ENCODE measurements at regions not wholly inside any gene's neighbourhood (a gene's known extent, or its start where the extent isn't known, plus 50 kb on each side); places are given as distances from the start of the nearest gene placed in this dataset.
A peak's percentile ranks its signal among the peaks of the same experiment; 100 is the strongest.

GRCh38 chr4:187479511-187479910, 516.1 kb upstream of the ZFP42 start:
- peak; percentile 80 for DNase-seq (ENCODE audit: low read depth)
- no peak for TF ChIP-seq CTCF (IDR thresholded peaks at IDR 0.05; ENCODE audit: control insufficient read depth, extremely low read depth, insufficient read depth)

GRCh38 chr4:187480146-187481145, 515.1 kb upstream of the ZFP42 start:
- no peak for TF ChIP-seq CTCF (IDR thresholded peaks at IDR 0.05; ENCODE audit: control insufficient read depth, extremely low read depth, insufficient read depth)
- peak; percentile 69 for DNase-seq (ENCODE audit: low read depth)

More at GRCh38 chr4:187479511-187479910, 516.1 kb upstream of the ZFP42 start:
- H3K4me3 ChIP-seq (ENCODE audit: low read depth, low read length), result no peak overlapping the region

GRCh38 chr4:187484186-187484585, 511.4 kb upstream of the ZFP42 start:
- no peak for DNase-seq (ENCODE audit: low read depth)
- H3K4me3 ChIP-seq (ENCODE audit: low read depth, low read length), result no peak overlapping the region
- no peak for TF ChIP-seq CTCF (IDR thresholded peaks at IDR 0.05; ENCODE audit: control insufficient read depth, extremely low read depth, insufficient read depth)

More at GRCh38 chr4:187480146-187481145, 515.1 kb upstream of the ZFP42 start:
- no peak overlapping the region for H3K4me3 ChIP-seq (ENCODE audit: low read depth, low read length)

- DNase-seq (ENCODE audit: low read depth), result no peak
- no peak for TF ChIP-seq CTCF (IDR thresholded peaks at IDR 0.05; ENCODE audit: control insufficient read depth, extremely low read depth, insufficient read depth)
Observed at GRCh38 chr4:187485676-187486075, 509.9 kb upstream of the ZFP42 start.

GRCh38 chr4:187491286-187491685, 504.3 kb upstream of the ZFP42 start:
- no peak for DNase-seq (ENCODE audit: low read depth)
- H3K4me3 ChIP-seq (ENCODE audit: low read depth, low read length), result no peak overlapping the region
- no peak for TF ChIP-seq CTCF (IDR thresholded peaks at IDR 0.05; ENCODE audit: control insufficient read depth, extremely low read depth, insufficient read depth)

More at GRCh38 chr4:187485676-187486075, 509.9 kb upstream of the ZFP42 start:
- H3K4me3 ChIP-seq (ENCODE audit: low read depth, low read length), result no peak overlapping the region

GRCh38 chr4:187491959-187492358, 503.6 kb upstream of the ZFP42 start:
- TF ChIP-seq CTCF (IDR thresholded peaks at IDR 0.05; ENCODE audit: control insufficient read depth, extremely low read depth, insufficient read depth), result no peak
- no peak overlapping the region for H3K4me3 ChIP-seq (ENCODE audit: low read depth, low read length)
- no peak for DNase-seq (ENCODE audit: low read depth)
